ENCODE measurements at regions not wholly inside any gene's neighbourhood (a gene's known extent, or its start where the extent isn't known, plus 50 kb on each side); places are given as distances from the start of the nearest gene placed in this dataset.

DNA sequence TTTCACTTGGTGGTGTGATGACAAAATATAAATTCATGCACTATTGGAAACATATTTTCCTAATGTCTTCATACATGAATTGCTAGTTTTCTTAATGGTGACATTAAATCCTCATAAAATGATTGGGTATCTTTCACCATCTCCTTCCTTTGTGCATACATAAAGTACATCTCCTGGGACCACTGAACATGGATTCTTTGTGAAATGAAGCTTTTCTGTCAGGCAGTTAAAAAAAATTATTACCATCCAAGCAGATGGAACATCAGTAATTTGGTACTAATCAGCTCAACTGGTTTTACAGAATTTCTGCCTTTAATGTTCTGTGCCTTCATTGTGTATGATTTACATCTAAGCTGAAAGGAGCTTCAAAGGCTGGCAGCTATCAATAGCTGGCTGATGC is 891.7 kb upstream of the SLC10A2 start:
- Mint-ChIP-seq H3K27me3 (ENCODE audit: insufficient read depth) (no peaks in the 10 kb centered on the region), H3K4me1 (peaks cover 2% of the 10 kb centered on the region), H3K9me3 (no peaks in the 10 kb centered on the region), H3K27ac (no peak overlapping the region), H3K36me3 (ENCODE audit: low read depth) (no peaks in the 10 kb centered on the region), H3K4me3 (no peak overlapping the region)
- no peak for DNase-seq
- TF ChIP-seq, protein P1, sequence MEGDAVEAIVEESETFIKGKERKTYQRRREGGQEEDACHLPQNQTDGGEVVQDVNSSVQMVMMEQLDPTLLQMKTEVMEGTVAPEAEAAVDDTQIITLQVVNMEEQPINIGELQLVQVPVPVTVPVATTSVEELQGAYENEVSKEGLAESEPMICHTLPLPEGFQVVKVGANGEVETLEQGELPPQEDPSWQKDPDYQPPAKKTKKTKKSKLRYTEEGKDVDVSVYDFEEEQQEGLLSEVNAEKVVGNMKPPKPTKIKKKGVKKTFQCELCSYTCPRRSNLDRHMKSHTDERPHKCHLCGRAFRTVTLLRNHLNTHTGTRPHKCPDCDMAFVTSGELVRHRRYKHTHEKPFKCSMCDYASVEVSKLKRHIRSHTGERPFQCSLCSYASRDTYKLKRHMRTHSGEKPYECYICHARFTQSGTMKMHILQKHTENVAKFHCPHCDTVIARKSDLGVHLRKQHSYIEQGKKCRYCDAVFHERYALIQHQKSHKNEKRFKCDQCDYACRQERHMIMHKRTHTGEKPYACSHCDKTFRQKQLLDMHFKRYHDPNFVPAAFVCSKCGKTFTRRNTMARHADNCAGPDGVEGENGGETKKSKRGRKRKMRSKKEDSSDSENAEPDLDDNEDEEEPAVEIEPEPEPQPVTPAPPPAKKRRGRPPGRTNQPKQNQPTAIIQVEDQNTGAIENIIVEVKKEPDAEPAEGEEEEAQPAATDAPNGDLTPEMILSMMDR (conservative IDR thresholded peaks at IDR 0.05) = no peak
- Histone ChIP-seq H3K4me3 (ENCODE audit: low read length) (no peak overlapping the region), H3K9me3 (ENCODE audit: control insufficient read depth, low read length) (no peaks in the 10 kb centered on the region), H3K36me3 (ENCODE audit: control insufficient read depth, insufficient read depth, low read length) (no peaks in the 10 kb centered on the region), H3K4me1 (ENCODE audit: control insufficient read depth, insufficient read depth, low read length) (no peaks in the 10 kb centered on the region), H3K27me3 (ENCODE audit: control insufficient read depth, insufficient read depth, low read length, poor library complexity, severe bottlenecking) (no peaks in the 10 kb centered on the region), H3K27ac (ENCODE audit: low read depth, low read length) (no peak overlapping the region), H3K9ac (ENCODE audit: extremely low read depth, low read length, poor library complexity, severe bottlenecking) (no peak overlapping the region)

DNA sequence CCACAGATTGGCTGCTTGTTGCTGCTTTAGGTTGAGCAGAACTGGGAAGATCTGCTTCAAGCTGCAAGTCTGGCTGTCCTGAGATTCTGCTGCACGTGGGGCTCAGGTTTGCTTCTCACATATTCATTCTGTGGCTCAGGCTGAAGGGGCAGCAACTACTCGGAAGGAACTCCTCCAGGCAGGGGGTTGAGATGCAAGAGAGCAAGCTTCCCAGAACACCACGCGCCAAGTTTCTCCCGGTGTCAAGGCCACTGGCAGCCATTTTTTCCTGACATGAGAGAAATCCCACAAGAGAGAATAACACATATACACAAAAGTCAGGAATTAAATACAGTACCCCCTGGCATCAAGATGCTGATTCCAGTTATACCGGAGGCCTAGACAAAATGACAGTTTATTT is 887.6 kb upstream of the SLC10A2 start:
- H3K9me3 Mint-ChIP-seq = no peaks in the 10 kb centered on the region
- H3K36me3 Mint-ChIP-seq (ENCODE audit: low read depth) = no peaks in the 10 kb centered on the region
- WGBS, 2 experiments (ENCODE audit: insufficient coverage in 1 of 2, insufficient read length in 1 of 2) = 77 to 86% methylated on average over 3 to 6 of the region's 6 CpGs
- H3K9me3 ChIP-seq (ENCODE audit: control insufficient read depth, low read length) = no peaks in the 10 kb centered on the region
- no peaks in the 10 kb centered on the region for H3K36me3 ChIP-seq (ENCODE audit: control insufficient read depth, insufficient read depth, low read length)
- H3K27ac Mint-ChIP-seq = no peak overlapping the region
- H3K27ac ChIP-seq (ENCODE audit: low read depth, low read length) = no peak overlapping the region
- H3K4me1 ChIP-seq (ENCODE audit: control insufficient read depth, insufficient read depth, low read length) = no peaks in the 10 kb centered on the region
- DNase-seq = no peak
- no peaks in the 10 kb centered on the region for H3K27me3 Mint-ChIP-seq (ENCODE audit: insufficient read depth)
- peaks cover 2% of the 10 kb centered on the region for H3K4me1 Mint-ChIP-seq
- no peaks in the 10 kb centered on the region for H3K27me3 ChIP-seq (ENCODE audit: control insufficient read depth, insufficient read depth, low read length, poor library complexity, severe bottlenecking)
- H3K4me3 ChIP-seq (ENCODE audit: low read length) = no peak overlapping the region
- TF ChIP-seq, protein P1 (conservative IDR thresholded peaks at IDR 0.05) = no peak
- no peak overlapping the region for H3K4me3 Mint-ChIP-seq
- no peak overlapping the region for H3K9ac ChIP-seq (ENCODE audit: extremely low read depth, low read length, poor library complexity, severe bottlenecking)

DNA sequence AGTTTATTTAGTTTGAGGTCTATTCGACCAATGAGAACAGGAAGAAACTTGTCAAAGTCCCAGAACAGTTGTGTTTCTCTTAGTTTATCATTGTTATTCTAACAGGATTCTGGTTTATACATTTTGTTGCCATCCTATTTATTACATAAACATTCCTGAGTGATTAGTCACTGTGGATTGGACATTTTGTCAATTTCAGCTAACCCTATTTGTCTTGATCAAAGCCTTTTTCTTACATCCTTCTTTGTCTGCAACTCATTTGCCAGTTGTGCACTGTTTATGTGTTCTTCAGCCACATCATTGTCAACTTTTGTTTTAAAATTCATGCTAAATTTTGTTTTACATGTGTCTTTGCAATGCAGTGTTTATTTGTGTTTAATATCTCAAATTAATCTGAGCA is 886.0 kb upstream of the SLC10A2 start:
- Histone ChIP-seq H3K27me3 (ENCODE audit: control insufficient read depth, insufficient read depth, low read length, poor library complexity, severe bottlenecking) (no peaks in the 10 kb centered on the region), H3K27ac (ENCODE audit: low read depth, low read length) (no peak overlapping the region), H3K36me3 (ENCODE audit: control insufficient read depth, insufficient read depth, low read length) (no peaks in the 10 kb centered on the region), H3K9me3 (ENCODE audit: control insufficient read depth, low read length) (no peaks in the 10 kb centered on the region), H3K9ac (ENCODE audit: extremely low read depth, low read length, poor library complexity, severe bottlenecking) (no peak overlapping the region), H3K4me3 (ENCODE audit: low read length) (no peak overlapping the region), H3K4me1 (ENCODE audit: control insufficient read depth, insufficient read depth, low read length) (no peaks in the 10 kb centered on the region)
- no peaks in the 10 kb centered on the region for H3K27me3 Mint-ChIP-seq (ENCODE audit: insufficient read depth)
- H3K4me3 Mint-ChIP-seq = no peak overlapping the region
- WGBS, 2 experiments (ENCODE audit: insufficient coverage in 1 of 2, insufficient read length in 1 of 2) = 100% methylated on average over 1 of the region's 1 CpG; no CpG with 5 or more reads in 1 of the 2 experiments
- no peaks in the 10 kb centered on the region for H3K4me1 Mint-ChIP-seq
- TF ChIP-seq, protein P1 (conservative IDR thresholded peaks at IDR 0.05) = no peak
- no peak overlapping the region for H3K27ac Mint-ChIP-seq
- no peaks in the 10 kb centered on the region for H3K36me3 Mint-ChIP-seq (ENCODE audit: low read depth)
- DNase-seq = no peak
- H3K9me3 Mint-ChIP-seq = no peaks in the 10 kb centered on the region

All from endodermal cell (in vitro differentiated cells).